ENCODE measurements at regions not wholly inside any gene's neighbourhood (a gene's known extent, or its start where the extent isn't known, plus 50 kb on each side); places are given as distances from the start of the nearest gene placed in this dataset.

DNA sequence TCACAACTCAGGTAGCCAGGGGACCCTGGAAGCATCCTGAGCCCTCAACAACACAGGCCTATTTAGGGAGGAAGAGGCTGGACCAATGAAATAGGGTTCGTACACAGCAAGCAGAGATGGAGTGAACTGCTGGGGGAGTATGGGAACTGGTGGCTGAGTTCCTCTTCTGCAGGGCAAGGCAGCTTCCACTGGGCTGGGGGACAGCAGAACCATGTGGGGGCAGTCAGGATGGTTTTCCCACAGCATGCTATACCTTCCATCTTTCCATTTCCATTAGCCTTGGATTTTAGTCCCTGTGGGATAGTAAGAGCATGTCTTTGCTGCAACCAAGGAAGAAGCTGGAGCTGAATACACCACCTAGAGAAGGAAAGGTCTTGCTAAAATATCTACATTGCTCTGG lies 370.6 kb downstream of the CCSER2 start:
- TF ChIP-seq CTCF (IDR thresholded peaks at IDR 0.05) (no peak), ZFX (IDR thresholded peaks at IDR 0.05; ENCODE audit: borderline replicate concordance) (no peak)

Data from 22Rv1 (cell line).